ENCODE measurements at regions not wholly inside any gene's neighbourhood (a gene's known extent, or its start where the extent isn't known, plus 50 kb on each side); places are given as distances from the start of the nearest gene placed in this dataset.

GRCh38 chr1:244937099-244937498, 72.8 kb upstream of the HNRNPU start:
- FAIRE-seq, result no peak

GRCh38 chr1:244920911-244921761, 56.8 kb upstream of the HNRNPU start:
- no peak for FAIRE-seq

- FAIRE-seq, result peak; percentile 60
These were observed 55.3 kb upstream of the HNRNPU start for GRCh38 chr1:244919320-244920282.

- FAIRE-seq, result no peak
These were observed 54.3 kb upstream of the HNRNPU start for GRCh38 chr1:244918421-244919319.

- FAIRE-seq, result no peak
These were observed 52.8 kb upstream of the HNRNPU start for GRCh38 chr1:244917073-244917670.

GRCh38 chr1:244915736-244916135, 51.4 kb upstream of the HNRNPU start:
- no peak for FAIRE-seq

GRCh38 chr1:244914761-244915160, 50.4 kb upstream of the HNRNPU start:
- no peak for FAIRE-seq

Data from G401.6 (cell line).